Epithelial cell of esophagus (primary cell): ENCODE measurements at regions not wholly inside any gene's neighbourhood (a gene's known extent, or its start where the extent isn't known, plus 50 kb on each side); places are given as distances from the start of the nearest gene placed in this dataset.

ENCODE experiments used
- DNase-seq: peaks from one replicate; pipeline ENCODE4 v3.0.0; 2010; ENCODE audit warnings: low read depth
- H3K4me3 ChIP-seq: 2 replicates; pipeline ENCODE4 v1.5.1; 2011; ENCODE audit warnings: mild to moderate bottlenecking, low read length, control low read depth
- TF ChIP-seq, protein P1 (sequence below): IDR thresholded peaks from 2 replicates; pipeline ENCODE4 v1.5.1; 2011; ENCODE audit warnings: low read depth, mild to moderate bottlenecking, low read length, control low read depth, inconsistent platforms; ENCODE audit not compliant: insufficient read depth; ENCODE audit errors: missing control alignments

DNA sequence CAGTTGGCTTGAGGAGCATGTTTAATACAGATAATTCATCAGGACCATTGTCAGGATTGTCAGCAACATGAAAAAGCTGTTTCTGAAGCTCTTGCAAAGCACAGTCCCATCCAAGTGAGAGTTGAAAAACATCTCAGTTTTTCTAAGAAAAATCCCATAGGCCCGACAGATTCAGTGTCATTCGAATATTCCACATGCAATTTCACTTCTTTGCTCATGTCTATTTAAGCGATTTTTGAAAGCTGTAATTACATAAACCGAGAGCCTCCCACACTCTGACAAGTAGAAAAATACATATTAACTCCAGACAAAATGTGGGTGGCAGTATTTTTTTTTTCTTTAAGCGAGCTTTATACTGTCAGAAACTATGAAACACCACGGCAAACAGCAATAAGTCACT is 134.7 kb upstream of the GALNT5 start:
- H3K4me3 ChIP-seq, result no peak overlapping the region
- TF ChIP-seq, protein P1, sequence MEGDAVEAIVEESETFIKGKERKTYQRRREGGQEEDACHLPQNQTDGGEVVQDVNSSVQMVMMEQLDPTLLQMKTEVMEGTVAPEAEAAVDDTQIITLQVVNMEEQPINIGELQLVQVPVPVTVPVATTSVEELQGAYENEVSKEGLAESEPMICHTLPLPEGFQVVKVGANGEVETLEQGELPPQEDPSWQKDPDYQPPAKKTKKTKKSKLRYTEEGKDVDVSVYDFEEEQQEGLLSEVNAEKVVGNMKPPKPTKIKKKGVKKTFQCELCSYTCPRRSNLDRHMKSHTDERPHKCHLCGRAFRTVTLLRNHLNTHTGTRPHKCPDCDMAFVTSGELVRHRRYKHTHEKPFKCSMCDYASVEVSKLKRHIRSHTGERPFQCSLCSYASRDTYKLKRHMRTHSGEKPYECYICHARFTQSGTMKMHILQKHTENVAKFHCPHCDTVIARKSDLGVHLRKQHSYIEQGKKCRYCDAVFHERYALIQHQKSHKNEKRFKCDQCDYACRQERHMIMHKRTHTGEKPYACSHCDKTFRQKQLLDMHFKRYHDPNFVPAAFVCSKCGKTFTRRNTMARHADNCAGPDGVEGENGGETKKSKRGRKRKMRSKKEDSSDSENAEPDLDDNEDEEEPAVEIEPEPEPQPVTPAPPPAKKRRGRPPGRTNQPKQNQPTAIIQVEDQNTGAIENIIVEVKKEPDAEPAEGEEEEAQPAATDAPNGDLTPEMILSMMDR, result no peak
- DNase-seq, result no peak

DNA sequence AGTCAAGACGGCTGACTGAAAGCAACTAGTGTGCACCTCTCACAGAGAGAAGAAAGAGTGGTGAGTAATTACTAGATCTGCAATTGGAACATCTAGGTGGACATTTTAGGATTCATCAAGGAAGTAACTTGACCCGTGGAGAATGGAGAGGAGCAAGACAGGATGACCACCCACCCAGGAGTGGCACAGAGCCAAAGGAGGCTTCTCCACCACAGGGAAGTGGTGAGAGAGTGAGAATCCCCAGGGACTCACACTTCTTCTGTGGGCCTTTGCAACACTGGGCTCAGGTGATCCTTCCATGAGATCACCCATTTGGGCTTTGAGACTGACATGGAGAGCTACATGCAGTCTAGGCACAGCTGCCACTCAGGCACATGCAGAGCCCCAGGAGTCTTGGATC is 132.8 kb upstream of the GALNT5 start:
- no peak for DNase-seq
- TF ChIP-seq, protein P1, result no peak
- no peak overlapping the region for H3K4me3 ChIP-seq

DNA sequence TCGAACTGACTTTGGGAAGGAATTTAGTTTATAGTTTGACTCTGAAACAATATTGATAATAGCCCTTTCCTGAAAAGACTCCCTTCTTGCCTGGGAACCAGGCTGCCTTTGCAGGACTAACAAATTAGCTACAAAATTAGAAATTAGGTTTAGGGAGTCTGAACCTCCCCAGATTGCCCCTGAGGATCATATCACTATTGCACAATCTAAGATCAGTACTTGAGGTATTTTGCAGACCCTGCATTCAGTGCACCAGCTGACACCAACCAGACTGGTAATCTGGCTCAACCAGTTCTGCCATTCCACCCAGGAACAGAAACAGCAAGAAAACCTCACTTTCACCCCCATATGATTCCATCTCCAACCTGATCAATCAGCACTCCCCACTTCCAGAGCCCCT is 131.8 kb upstream of the GALNT5 start:
- TF ChIP-seq, protein P1, result no peak
- DNase-seq, result peak; percentile 32
- H3K4me3 ChIP-seq, result no peak overlapping the region

- DNase-seq, result no peak
- H3K4me3 ChIP-seq, result no peak overlapping the region
- TF ChIP-seq, protein P1, result no peak
Measured at GRCh38 chr2:157127249-157128012, 130.1 kb upstream of the GALNT5 start.

DNA sequence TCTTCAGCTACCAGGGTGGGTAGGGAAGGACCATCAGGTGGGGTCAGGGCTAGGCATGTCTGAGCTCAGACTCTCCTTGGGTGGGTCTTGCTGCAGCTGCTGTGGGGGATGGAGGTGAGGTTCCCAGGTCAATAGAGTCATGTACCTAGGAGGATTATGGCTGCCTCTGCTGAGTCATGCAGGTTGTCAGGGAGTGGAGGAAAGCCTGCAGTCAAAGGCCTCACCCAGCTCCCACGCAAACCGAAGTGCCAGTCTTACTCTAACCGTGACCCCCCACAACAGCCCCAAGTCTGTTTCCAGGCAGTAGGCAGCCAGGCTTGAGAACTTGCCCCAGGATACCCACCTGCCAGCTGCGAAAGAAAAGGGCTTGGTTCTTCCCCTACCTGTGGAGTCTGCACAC is 113.6 kb upstream of the GALNT5 start:
- DNase-seq, result no peak
- no peak overlapping the region for H3K4me3 ChIP-seq
- TF ChIP-seq, protein P1, result no peak

DNA sequence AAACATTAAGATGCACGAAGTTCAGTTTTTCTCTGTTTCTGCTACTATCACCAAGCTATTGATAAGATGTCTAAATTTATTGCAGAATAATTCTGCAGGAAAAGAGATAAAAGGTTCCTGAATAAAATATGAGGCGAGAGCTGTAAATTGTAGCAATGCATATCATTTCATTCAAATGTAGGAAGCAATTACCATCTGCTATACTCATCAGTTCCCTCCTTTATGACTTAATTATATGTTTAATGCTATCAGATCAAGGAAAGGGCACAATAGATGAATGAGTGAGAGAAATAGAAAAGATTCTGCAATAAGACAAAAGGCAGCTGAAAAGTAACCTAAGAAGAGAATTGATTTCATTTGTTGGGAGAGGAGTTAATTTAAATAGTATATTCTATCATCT is 108.2 kb upstream of the GALNT5 start:
- no peak overlapping the region for H3K4me3 ChIP-seq
- no peak for DNase-seq
- TF ChIP-seq, protein P1, result no peak

GRCh38 chr2:157150747-157151146 is 106.8 kb upstream of the GALNT5 start:
- TF ChIP-seq, protein P1, result no peak
- DNase-seq, result no peak

More at GRCh38 chr2:157150747-157151146, 106.8 kb upstream of the GALNT5 start:
- H3K4me3 ChIP-seq, result no peak overlapping the region
